ENCODE measurements at regions not wholly inside any gene's neighbourhood (a gene's known extent, or its start where the extent isn't known, plus 50 kb on each side); places are given as distances from the start of the nearest gene placed in this dataset.

DNA sequence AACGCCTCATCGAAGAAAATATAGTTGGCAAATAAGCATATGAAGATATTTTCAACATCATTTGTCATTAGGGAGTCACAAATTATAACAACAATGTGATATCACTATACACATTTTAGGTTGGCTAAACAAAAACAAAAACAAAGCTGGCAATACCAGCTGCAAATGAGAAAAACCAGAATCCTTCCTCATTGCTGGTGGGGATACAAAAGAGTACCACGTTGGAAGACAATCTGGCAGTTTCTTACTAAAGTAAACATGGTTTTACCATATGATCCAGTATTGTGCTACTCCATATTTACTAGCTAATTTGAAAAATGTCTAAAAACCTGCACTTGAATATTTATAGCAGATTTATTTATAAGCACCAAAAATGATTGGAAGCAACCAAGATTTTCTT, 1204.1 kb downstream of the MRPL39 start:
- Histone ChIP-seq H2BK15ac (ENCODE audit: low read length) (no peak overlapping the region), H3K79me1 (ENCODE audit: low read depth, low read length) (no peaks in the 10 kb centered on the region), H3K4me1 (replicated peaks in 1 of 4; ENCODE audit: control insufficient read depth in 3 of 4, insufficient read depth in 4 of 4, low read length in 3 of 4) (no peaks in the 10 kb centered on the region), H2BK12ac (ENCODE audit: low read depth, low read length) (no peak overlapping the region), H3K4me3 (ENCODE audit: extremely low read depth in 1 of 4, insufficient read depth in 2 of 4, low read depth in 3 of 4, low read length in 4 of 4) (no peak overlapping the region), H3K27ac (ENCODE audit: low read depth, low read length) (no peak overlapping the region), H3K79me2 (ENCODE audit: control insufficient read depth in 1 of 2, insufficient read depth in 2 of 2, low read length in 2 of 2) (no peaks in the 10 kb centered on the region), H3K14ac (ENCODE audit: insufficient read length) (no peak overlapping the region), H2AK5ac (ENCODE audit: low read depth, low read length) (no peak overlapping the region), H3K4ac (replicated peaks; ENCODE audit: insufficient read length, low read depth, low read length) (no peak overlapping the region), H3K56ac (replicated peaks; ENCODE audit: insufficient read length, low read depth, low read length) (no peak overlapping the region), H2BK120ac (replicated peaks; ENCODE audit: low read depth, low read length) (no peak overlapping the region), H3K9ac (replicated peaks in 1 of 4; ENCODE audit: extremely low read depth in 1 of 4, low read depth in 3 of 4, low read length in 3 of 4) (no peak overlapping the region), H4K91ac (replicated peaks; ENCODE audit: insufficient read length, low read length) (no peak overlapping the region), H4K8ac (ENCODE audit: extremely low read depth, insufficient read depth, low read length) (no peak overlapping the region), H3K4me2 (ENCODE audit: insufficient read depth in 1 of 2, low read depth in 2 of 2, low read length in 2 of 2) (no peak overlapping the region), H2BK5ac (ENCODE audit: low read depth, low read length) (no peak overlapping the region), H3K36me3 (ENCODE audit: control insufficient read depth in 2 of 4, insufficient read depth in 4 of 4, low read length in 3 of 4) (no peaks in the 10 kb centered on the region), H3K23ac (ENCODE audit: insufficient read length) (no peak overlapping the region), H3K18ac (ENCODE audit: extremely low read depth, low read length) (no peak overlapping the region), H4K5ac (ENCODE audit: insufficient read length, low read depth, low read length) (no peak overlapping the region), H3K9me3 (ENCODE audit: insufficient read depth in 2 of 2, low read depth in 1 of 2, low read length in 1 of 2) (peaks cover 4 to 11% of the 10 kb centered on the region in 2 experiments; a peak in 2 of 4 replicates), H3K27me3 (replicated peaks in 1 of 4; ENCODE audit: control insufficient read depth in 3 of 4, extremely low read depth in 1 of 4, insufficient read depth in 3 of 4, low read length in 3 of 4) (no peaks in the 10 kb centered on the region), H3K23me2 (ENCODE audit: low read depth, low read length) (no peaks in the 10 kb centered on the region), H4K20me1 (replicated peaks in 1 of 2; ENCODE audit: control insufficient read depth in 1 of 2, insufficient read depth in 2 of 2, low read length in 2 of 2) (no peaks in the 10 kb centered on the region), H2AFZ (ENCODE audit: low read length) (no peak overlapping the region), H2BK20ac (ENCODE audit: low read length) (no peak overlapping the region)
- ChIA-PET POLR2A (ENCODE audit: partially characterized antibody) (no interaction called here), CTCF (ENCODE audit: partially characterized antibody) (no interaction called here)
- FAIRE-seq (no peak), DNase-seq (ENCODE audit: low read depth in 1 of 2, low spot score in 2 of 2) (no peak)
- WGBS, 2 experiments (ENCODE audit: extremely low coverage in 1 of 2, insufficient coverage in 1 of 2, insufficient read length in 1 of 2, insufficient replicate concordance in 2 of 2, low coverage in 1 of 2, low lambda C conversion rate in 2 of 2, missing lambda C conversion rate in 1 of 2): 69% methylated on average over 3 of the region's 3 CpGs; no CpG with 5 or more reads in 1 of the 2 experiments
- TF ChIP-seq NRF1 (IDR thresholded peaks at IDR 0.05; ENCODE audit: low read depth, low read length) (no peak), SIRT6 (IDR thresholded peaks at IDR 0.05; ENCODE audit: low read length) (no peak), TAF7 (optimal IDR thresholded peaks at IDR 0.05; ENCODE audit: borderline replicate concordance, low read depth, low read length) (no peak), CREB1 (IDR thresholded peaks at IDR 0.05) (no peak), CTCF (IDR thresholded peaks at IDR 0.05; ENCODE audit: control extremely low read depth in 1 of 3, insufficient read depth in 1 of 3, low read depth in 1 of 3, low read length in 3 of 3) (no peak), TAF1 (IDR thresholded peaks at IDR 0.05; ENCODE audit: low read depth, low read length) (no peak), CHD1 (IDR thresholded peaks at IDR 0.05; ENCODE audit: low read depth, low read length) (no peak), SP4 (IDR thresholded peaks at IDR 0.05; ENCODE audit: low read length) (no peak), E2F6 (IDR thresholded peaks at IDR 0.05) (no peak), SP2 (IDR thresholded peaks at IDR 0.05; ENCODE audit: low read length) (no peak), CHD2 (IDR thresholded peaks at IDR 0.05; ENCODE audit: low read length) (no peak), CBX5 (IDR thresholded peaks at IDR 0.05; ENCODE audit: low read depth, low read length) (no peak), KDM5A (IDR thresholded peaks at IDR 0.05; ENCODE audit: low read length) (no peak)
